Central memory CD8-positive, alpha-beta T cell (primary cell): ENCODE measurements at regions not wholly inside any gene's neighbourhood (a gene's known extent, or its start where the extent isn't known, plus 50 kb on each side); places are given as distances from the start of the nearest gene placed in this dataset.

Source experiments
- ATAC-seq: fragments of 150-1000 bp; cut with Tn5 transposase; replicated peaks from 2 replicates; pipeline ENCODE4 v1.10.0; 2022; ENCODE audit warnings: mild to moderate bottlenecking, moderate FRiP score, moderate number of reproducible peaks; ENCODE audit not compliant: poor library complexity, severe bottlenecking; ENCODE audit errors: extremely low read depth
- DNase-seq, 2 donors: peaks; one replicate each; pipeline ENCODE4 v3.0.0; 2021; ENCODE audit warnings: low spot score in 2 of 2
- H3K27ac Mint-ChIP-seq: one replicate; pipeline ENCODE4 v1.8.0; 2022; ENCODE audit warnings: low read depth, mild to moderate bottlenecking, moderate library complexity, mixed read lengths
- H3K27me3 Mint-ChIP-seq: one replicate; pipeline ENCODE4 v1.8.0; 2022; ENCODE audit warnings: mixed read lengths
- H3K36me3 Mint-ChIP-seq: one replicate; pipeline ENCODE4 v1.8.0; 2022; ENCODE audit warnings: mild to moderate bottlenecking, moderate library complexity, mixed read lengths; ENCODE audit not compliant: insufficient read depth
- H3K4me1 Mint-ChIP-seq: one replicate; pipeline ENCODE4 v1.8.0; 2022; ENCODE audit warnings: mixed read lengths
- H3K4me3 Mint-ChIP-seq: one replicate; pipeline ENCODE4 v1.8.0; 2022; ENCODE audit warnings: mild to moderate bottlenecking, moderate library complexity, mixed read lengths
- H3K9me3 Mint-ChIP-seq: one replicate; pipeline ENCODE4 v1.8.0; 2022; ENCODE audit warnings: mixed read lengths

DNA sequence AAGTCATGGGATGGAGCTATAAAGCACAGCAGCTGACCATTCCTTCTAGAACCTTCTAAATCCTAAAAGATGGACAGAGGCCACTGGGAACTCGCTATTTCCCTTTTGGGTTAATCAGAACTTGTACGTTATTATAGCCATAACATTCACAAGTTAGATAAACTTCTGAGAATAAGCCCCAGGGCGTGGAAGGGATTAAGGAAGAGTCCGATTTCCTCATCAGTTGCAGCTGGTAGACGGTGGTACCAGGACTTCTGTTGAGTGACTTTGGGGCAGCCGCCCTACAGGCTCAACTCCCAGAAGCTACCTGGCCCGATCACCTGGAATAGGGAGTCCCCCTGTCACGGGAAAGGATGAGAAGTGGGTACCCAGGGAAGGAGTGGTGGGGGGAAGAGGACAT, 370.1 kb upstream of the ZFHX3 start:
- Mint-ChIP-seq H3K4me1 (no peaks in the 10 kb centered on the region), H3K27me3 (no peaks in the 10 kb centered on the region), H3K27ac (no peak overlapping the region), H3K4me3 (no peak overlapping the region), H3K36me3 (no peaks in the 10 kb centered on the region), H3K9me3 (peaks cover 9% of the 10 kb centered on the region)
- ATAC-seq (no peak), DNase-seq (no peak)

DNA sequence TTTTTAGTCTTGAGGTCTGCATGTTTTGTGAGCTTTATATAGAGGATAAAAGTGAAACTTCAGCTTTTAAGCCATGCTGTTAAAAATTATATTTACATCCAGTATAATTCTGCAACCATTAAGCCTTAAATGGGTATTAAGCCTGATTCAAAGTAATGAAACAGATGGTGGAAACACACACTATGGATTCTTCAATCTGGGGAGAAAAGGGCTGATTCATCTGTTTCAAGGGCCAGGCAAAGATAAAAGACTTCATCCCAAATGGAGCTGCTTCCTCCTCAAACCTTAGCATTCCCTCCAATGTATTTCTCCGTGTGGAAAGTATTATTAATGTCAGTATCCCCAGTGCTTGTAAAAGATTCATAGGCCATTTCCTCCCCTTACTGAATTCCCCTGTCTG, 367.4 kb upstream of the ZFHX3 start:
- Mint-ChIP-seq H3K9me3 (peaks cover 7% of the 10 kb centered on the region), H3K4me3 (no peak overlapping the region), H3K27me3 (no peaks in the 10 kb centered on the region), H3K4me1 (no peaks in the 10 kb centered on the region), H3K36me3 (no peaks in the 10 kb centered on the region), H3K27ac (no peak overlapping the region)
- ATAC-seq (no peak), DNase-seq (no peak)

- H3K4me1 Mint-ChIP-seq: no peaks in the 10 kb centered on the region
- no peak overlapping the region for H3K4me3 Mint-ChIP-seq
- ATAC-seq (no peak), DNase-seq (no peak)
- peaks cover 7% of the 10 kb centered on the region for H3K9me3 Mint-ChIP-seq
- H3K27me3 Mint-ChIP-seq: no peaks in the 10 kb centered on the region
- no peaks in the 10 kb centered on the region for H3K36me3 Mint-ChIP-seq
- H3K27ac Mint-ChIP-seq: no peak overlapping the region
These were observed 366.7 kb upstream of the ZFHX3 start for GRCh38 chr16:73414638-73415037.

DNA sequence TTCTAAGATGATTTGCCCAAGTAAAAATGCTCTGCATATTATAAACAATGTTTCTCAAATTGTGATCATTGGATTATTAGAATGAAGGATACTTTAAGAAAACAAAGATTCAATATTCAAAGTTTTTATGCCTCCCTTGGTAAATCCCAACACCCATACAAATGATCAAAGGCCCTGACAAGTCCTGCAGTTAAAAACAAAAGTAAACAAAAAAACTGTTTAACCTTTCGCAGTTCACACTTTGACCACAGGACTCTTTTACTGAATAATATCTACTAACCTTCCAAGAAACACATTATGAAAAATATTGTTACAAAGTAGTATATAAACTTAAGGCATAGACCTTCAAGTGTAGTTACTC, 365.9 kb upstream of the ZFHX3 start:
- no peak for ATAC-seq
- H3K4me1 Mint-ChIP-seq: no peaks in the 10 kb centered on the region
- H3K36me3 Mint-ChIP-seq: no peaks in the 10 kb centered on the region
- peaks cover 7% of the 10 kb centered on the region for H3K9me3 Mint-ChIP-seq
- H3K27ac Mint-ChIP-seq: no peak overlapping the region
- no peaks in the 10 kb centered on the region for H3K27me3 Mint-ChIP-seq
- no peak for DNase-seq
- H3K4me3 Mint-ChIP-seq: no peak overlapping the region

- no peaks in the 10 kb centered on the region for H3K27me3 Mint-ChIP-seq
- ATAC-seq (no peak), DNase-seq (no peak)
- H3K4me1 Mint-ChIP-seq: no peaks in the 10 kb centered on the region
- H3K27ac Mint-ChIP-seq: no peak overlapping the region
- no peak overlapping the region for H3K4me3 Mint-ChIP-seq
- no peaks in the 10 kb centered on the region for H3K36me3 Mint-ChIP-seq
- peaks cover 7% of the 10 kb centered on the region for H3K9me3 Mint-ChIP-seq
These were observed 365.3 kb upstream of the ZFHX3 start for GRCh38 chr16:73413091-73413829.

DNA sequence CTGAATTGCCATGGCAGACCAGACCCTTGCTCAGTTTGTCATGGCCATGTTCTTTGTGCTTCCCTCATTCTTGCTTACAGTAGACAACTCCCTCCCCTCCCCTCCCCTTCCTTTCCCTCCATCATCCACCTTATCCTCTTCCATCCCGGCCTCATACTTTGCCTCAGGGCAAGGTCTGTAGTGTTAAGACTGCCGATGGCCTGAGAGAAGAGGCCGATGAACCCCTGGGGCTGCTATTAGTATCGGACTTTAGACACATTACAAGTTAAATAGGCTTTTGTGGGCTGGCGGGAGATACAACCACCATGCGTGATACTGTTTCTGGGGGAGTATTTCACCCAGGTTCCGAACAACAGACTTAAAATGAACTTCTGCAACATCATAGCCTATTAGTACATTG, 364.5 kb upstream of the ZFHX3 start:
- DNase-seq (no peak), ATAC-seq (no peak)
- Mint-ChIP-seq H3K27me3 (no peaks in the 10 kb centered on the region), H3K4me1 (no peaks in the 10 kb centered on the region), H3K27ac (no peak overlapping the region), H3K4me3 (no peak overlapping the region), H3K36me3 (no peaks in the 10 kb centered on the region), H3K9me3 (peaks cover 7% of the 10 kb centered on the region)

- Mint-ChIP-seq H3K4me3 (no peak overlapping the region), H3K36me3 (no peaks in the 10 kb centered on the region), H3K9me3 (peaks cover 7% of the 10 kb centered on the region), H3K4me1 (no peaks in the 10 kb centered on the region), H3K27ac (no peak overlapping the region), H3K27me3 (no peaks in the 10 kb centered on the region)
- ATAC-seq (no peak), DNase-seq (no peak)
These were observed 360.8 kb upstream of the ZFHX3 start for GRCh38 chr16:73408716-73409115.

GRCh38 chr16:73408311-73408710, 360.4 kb upstream of the ZFHX3 start:
- ATAC-seq: no peak
- DNase-seq: no peak
- peaks cover 7% of the 10 kb centered on the region for H3K9me3 Mint-ChIP-seq
- no peak overlapping the region for H3K27ac Mint-ChIP-seq
- H3K27me3 Mint-ChIP-seq: no peaks in the 10 kb centered on the region
- H3K36me3 Mint-ChIP-seq: no peaks in the 10 kb centered on the region
- no peaks in the 10 kb centered on the region for H3K4me1 Mint-ChIP-seq
- H3K4me3 Mint-ChIP-seq: no peak overlapping the region

- ATAC-seq (no peak), DNase-seq (no peak)
- H3K27me3 Mint-ChIP-seq: no peaks in the 10 kb centered on the region
- no peaks in the 10 kb centered on the region for H3K4me1 Mint-ChIP-seq
- no peak overlapping the region for H3K27ac Mint-ChIP-seq
- H3K36me3 Mint-ChIP-seq: no peaks in the 10 kb centered on the region
- H3K9me3 Mint-ChIP-seq: peaks cover 5% of the 10 kb centered on the region
- no peak overlapping the region for H3K4me3 Mint-ChIP-seq
These were observed 357.9 kb upstream of the ZFHX3 start for GRCh38 chr16:73405851-73406250.

GRCh38 chr16:73404001-73404400, 356.1 kb upstream of the ZFHX3 start:
- DNase-seq (no peak), ATAC-seq (no peak)
- no peak overlapping the region for H3K4me3 Mint-ChIP-seq
- no peaks in the 10 kb centered on the region for H3K4me1 Mint-ChIP-seq
- no peaks in the 10 kb centered on the region for H3K27me3 Mint-ChIP-seq
- H3K9me3 Mint-ChIP-seq: peaks cover 5% of the 10 kb centered on the region
- no peaks in the 10 kb centered on the region for H3K36me3 Mint-ChIP-seq
- H3K27ac Mint-ChIP-seq: no peak overlapping the region

- no peak overlapping the region for H3K27ac Mint-ChIP-seq
- no peak overlapping the region for H3K4me3 Mint-ChIP-seq
- H3K36me3 Mint-ChIP-seq: no peaks in the 10 kb centered on the region
- H3K9me3 Mint-ChIP-seq: peaks cover 5% of the 10 kb centered on the region
- no peaks in the 10 kb centered on the region for H3K27me3 Mint-ChIP-seq
- no peaks in the 10 kb centered on the region for H3K4me1 Mint-ChIP-seq
- DNase-seq (no peak), ATAC-seq (no peak)
These were observed 355.4 kb upstream of the ZFHX3 start for GRCh38 chr16:73403291-73403690.

DNA sequence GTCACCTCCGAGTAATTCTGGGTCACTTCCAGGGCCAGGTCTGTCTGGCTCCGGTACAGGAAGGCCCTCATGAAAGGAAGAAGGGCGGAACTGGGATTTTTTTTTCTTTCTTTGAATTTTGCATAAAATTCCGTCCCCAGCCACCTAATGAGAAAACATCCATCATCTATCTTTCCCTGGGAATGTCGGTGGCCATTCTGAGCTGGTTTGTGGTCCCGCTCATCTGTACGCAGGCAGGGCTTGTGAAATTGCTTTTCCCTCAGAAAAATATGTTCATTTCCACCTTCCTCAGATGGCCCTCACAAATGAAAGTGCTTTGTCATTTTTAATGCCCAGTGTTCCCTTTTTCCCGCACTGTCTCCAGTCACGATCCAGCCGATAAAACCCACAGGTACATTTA, 353.0 kb upstream of the ZFHX3 start:
- ATAC-seq: no peak
- Mint-ChIP-seq H3K4me1 (no peaks in the 10 kb centered on the region), H3K27me3 (no peaks in the 10 kb centered on the region), H3K27ac (no peak overlapping the region), H3K9me3 (peaks cover 12% of the 10 kb centered on the region), H3K4me3 (no peak overlapping the region), H3K36me3 (no peaks in the 10 kb centered on the region)
- DNase-seq: no peak

DNA sequence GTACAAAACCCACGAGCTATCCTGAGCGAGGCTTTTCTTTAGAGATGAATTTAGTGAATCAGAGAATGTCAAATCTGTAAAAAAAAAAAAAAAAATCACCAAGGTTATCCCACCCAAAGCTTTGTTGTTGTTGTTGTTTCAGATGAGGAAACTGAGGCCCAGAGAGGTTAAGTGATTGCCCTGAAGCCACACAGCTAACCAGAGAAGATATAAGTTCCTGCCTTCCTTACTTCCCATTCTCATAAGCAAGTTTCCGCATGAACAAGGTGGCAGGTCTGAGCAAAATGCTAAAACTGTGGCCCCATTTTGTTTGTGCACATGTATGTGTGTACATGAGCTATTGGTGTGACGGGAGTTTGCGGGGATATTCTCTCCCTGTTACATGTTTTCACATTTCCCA, 352.1 kb upstream of the ZFHX3 start:
- ATAC-seq: no peak
- DNase-seq: no peak
- Mint-ChIP-seq H3K9me3 (peaks cover 12% of the 10 kb centered on the region), H3K4me3 (no peak overlapping the region), H3K36me3 (no peaks in the 10 kb centered on the region), H3K4me1 (no peaks in the 10 kb centered on the region), H3K27me3 (no peaks in the 10 kb centered on the region), H3K27ac (no peak overlapping the region)

GRCh38 chr16:73399486-73399885, 351.6 kb upstream of the ZFHX3 start:
- ATAC-seq (no peak), DNase-seq (no peak)
- Mint-ChIP-seq H3K36me3 (no peaks in the 10 kb centered on the region), H3K4me1 (no peaks in the 10 kb centered on the region), H3K4me3 (no peak overlapping the region), H3K27me3 (no peaks in the 10 kb centered on the region), H3K27ac (no peak overlapping the region), H3K9me3 (peaks cover 12% of the 10 kb centered on the region)
